ENCODE measurements at regions not wholly inside any gene's neighbourhood (a gene's known extent, or its start where the extent isn't known, plus 50 kb on each side); places are given as distances from the start of the nearest gene placed in this dataset.
A peak's percentile ranks its signal among the peaks of the same experiment; 100 is the strongest.
"Not testable (repeated sequence)": the region's sequence is repeated elsewhere in the genome, so short reads cannot be mapped to it uniquely, and the experiment has no call there.

GRCh38 chr1:227406332-227406731 lies 88.0 kb upstream of the CDC42BPA start:
- H3K27ac ChIP-seq (ENCODE audit: extremely low read depth, low read depth, low read length); H3K4me1 ChIP-seq (ENCODE audit: control insufficient read depth, insufficient read depth, low read length); H3K4me3 ChIP-seq (ENCODE audit: low read depth, low read length); H3K36me3 ChIP-seq (ENCODE audit: control insufficient read depth in 2 of 2, insufficient read depth in 1 of 2, low read length in 2 of 2); POLR2A ChIA-PET; H3K9me3 ChIP-seq (ENCODE audit: control insufficient read depth, insufficient read depth, low read depth, low read length): not testable (repeated sequence)
- CTCF ChIA-PET = interaction anchor here (0.6 kb wide), 1 partner anchor 926 kb away, joined by 3 read pairs; no protein-coding TSS in a partner anchor
- 0 out of 2 replicates have a peak, but pooled peaks have one; percentile 18 for TF ChIP-seq ZNF341 (tag by site-specific recombination; IDR thresholded peaks at IDR 0.05; ENCODE audit: low read depth)
- 0 out of 2 replicates have a peak, but pooled peaks have one; percentile 58 for TF ChIP-seq OVOL3 (tag by site-specific recombination; IDR thresholded peaks at IDR 0.05)
- TF ChIP-seq FEZF1 (tag by site-specific recombination; IDR thresholded peaks at IDR 0.05) = peak; percentile 54; the same call in 1 of the 2 replicates

DNA sequence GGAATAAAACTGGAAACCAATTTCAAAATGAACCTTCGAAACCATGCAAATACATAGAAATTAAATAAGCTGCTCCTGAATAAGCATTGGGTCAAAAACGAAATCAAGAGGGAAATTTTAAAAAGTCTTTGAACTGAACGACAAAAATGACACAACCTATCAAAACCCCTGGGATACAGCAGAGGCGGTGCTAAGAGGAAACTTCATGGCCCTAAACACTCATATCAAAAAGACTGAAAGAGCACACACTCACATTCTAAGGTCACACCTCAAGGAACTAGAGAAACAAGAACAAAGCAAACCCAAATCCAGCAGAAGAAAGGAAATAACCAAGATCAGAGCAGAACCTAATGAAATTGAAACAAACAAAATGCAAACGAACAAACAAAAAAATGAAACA lies 85.2 kb upstream of the CDC42BPA start:
- Histone ChIP-seq H3K36me3 (ENCODE audit: control insufficient read depth in 2 of 2, insufficient read depth in 1 of 2, low read length in 2 of 2) (no peaks in the 10 kb centered on the region), H3K4me3 (ENCODE audit: low read depth, low read length) (no peak overlapping the region), H3K9me3 (ENCODE audit: control insufficient read depth, insufficient read depth, low read depth, low read length) (no peaks in the 10 kb centered on the region), H3K27ac (ENCODE audit: extremely low read depth, low read depth, low read length) (no peak overlapping the region), H3K4me1 (ENCODE audit: control insufficient read depth, insufficient read depth, low read length) (no peaks in the 10 kb centered on the region)
- POLR2A ChIA-PET = no interaction called here
- CTCF ChIA-PET = interaction anchor here (1.2 kb wide), 1 partner anchor 97 kb away, joined by 3 read pairs; no protein-coding TSS in a partner anchor
- TF ChIP-seq ZNF571 (tag by site-specific recombination; IDR thresholded peaks at IDR 0.05) (no peak), ZNF621 (tag by site-specific recombination; IDR thresholded peaks at IDR 0.05) (no peak), ZIC2 (tag by site-specific recombination; IDR thresholded peaks at IDR 0.05) (no peak), ZXDB (tag by site-specific recombination; IDR thresholded peaks at IDR 0.05) (no peak), ZNF555 (tag by site-specific recombination; conservative IDR thresholded peaks at IDR 0.05) (no peak), ZNF292 (tag by site-specific recombination; IDR thresholded peaks at IDR 0.05; ENCODE audit: borderline replicate concordance, low read depth) (no peak), ZNF544 (tag by site-specific recombination; IDR thresholded peaks at IDR 0.05) (no peak), SCRT1 (tag by site-specific recombination; IDR thresholded peaks at IDR 0.05; ENCODE audit: borderline replicate concordance) (no peak), ZNF423 (tag by site-specific recombination; IDR thresholded peaks at IDR 0.05) (no peak), ZNF121 (tag by site-specific recombination; IDR thresholded peaks at IDR 0.05) (no peak), PRDM1 (tag by site-specific recombination; IDR thresholded peaks at IDR 0.05) (no peak), ZNF341 (tag by site-specific recombination; IDR thresholded peaks at IDR 0.05; ENCODE audit: low read depth) (no peak)
- TF ChIP-seq, protein P1, sequence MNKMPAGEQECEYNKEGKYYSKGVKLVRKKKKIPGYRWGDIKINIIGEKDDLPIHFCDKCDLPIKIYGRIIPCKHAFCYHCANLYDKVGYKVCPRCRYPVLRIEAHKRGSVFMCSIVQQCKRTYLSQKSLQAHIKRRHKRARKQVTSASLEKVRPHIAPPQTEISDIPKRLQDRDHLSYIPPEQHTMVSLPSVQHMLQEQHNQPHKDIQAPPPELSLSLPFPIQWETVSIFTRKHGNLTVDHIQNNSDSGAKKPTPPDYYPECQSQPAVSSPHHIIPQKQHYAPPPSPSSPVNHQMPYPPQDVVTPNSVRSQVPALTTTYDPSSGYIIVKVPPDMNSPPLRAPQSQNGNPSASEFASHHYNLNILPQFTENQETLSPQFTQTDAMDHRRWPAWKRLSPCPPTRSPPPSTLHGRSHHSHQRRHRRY (tag by site-specific recombination; IDR thresholded peaks at IDR 0.05) = no peak

GRCh38 chr1:227401562-227402342 lies 83.5 kb upstream of the CDC42BPA start:
- ChIA-PET POLR2A (no interaction called here), CTCF (no interaction called here)
- TF ChIP-seq KLF10 (tag by site-specific recombination; IDR thresholded peaks at IDR 0.05) (no peak), EGR2 (tag by site-specific recombination; IDR thresholded peaks at IDR 0.05; ENCODE audit: low read depth) (peak; percentile 31; the same call in 1 of the 2 replicates)
- no peaks in the 10 kb centered on the region for H3K36me3 ChIP-seq (ENCODE audit: control insufficient read depth in 2 of 2, insufficient read depth in 1 of 2, low read length in 2 of 2)
- H3K9me3 ChIP-seq (ENCODE audit: control insufficient read depth, insufficient read depth, low read depth, low read length) = no peaks in the 10 kb centered on the region
- no peak overlapping the region for H3K27ac ChIP-seq (ENCODE audit: extremely low read depth, low read depth, low read length)
- no peaks in the 10 kb centered on the region for H3K4me1 ChIP-seq (ENCODE audit: control insufficient read depth, insufficient read depth, low read length)
- no peak overlapping the region for H3K4me3 ChIP-seq (ENCODE audit: low read depth, low read length)

DNA sequence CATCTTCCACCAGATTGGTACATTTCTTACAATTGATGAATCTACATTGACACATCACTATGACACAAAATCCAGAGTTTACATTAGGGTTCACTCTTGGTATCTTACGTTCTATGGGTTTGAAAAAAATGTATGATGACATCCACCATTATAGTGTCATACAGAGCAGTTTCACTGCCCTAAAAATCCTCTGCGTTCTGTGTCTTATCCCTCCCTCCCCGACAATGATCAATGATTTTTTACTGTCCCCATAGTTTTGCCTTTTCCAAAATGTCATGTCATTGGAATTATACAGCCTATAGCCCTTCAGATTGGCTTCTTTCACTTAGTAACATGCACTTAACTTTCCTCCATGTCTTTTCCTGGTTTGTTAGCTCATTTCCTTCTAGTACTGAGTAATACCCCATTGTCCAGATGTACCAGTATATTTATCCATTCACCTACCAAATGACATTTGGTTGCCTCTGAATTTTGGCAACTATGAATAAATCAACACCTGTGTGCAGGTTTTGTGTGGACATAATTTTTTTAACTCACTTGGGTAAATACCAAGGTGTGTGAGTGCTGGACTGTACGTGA lies 80.9 kb upstream of the CDC42BPA start:
- H3K36me3 ChIP-seq (ENCODE audit: control insufficient read depth in 2 of 2, insufficient read depth in 1 of 2, low read length in 2 of 2) = no peaks in the 10 kb centered on the region
- POLR2A ChIA-PET = no interaction called here

More for the DNA sequence above, 80.9 kb upstream of the CDC42BPA start:
- no peaks in the 10 kb centered on the region for H3K9me3 ChIP-seq (ENCODE audit: control insufficient read depth, insufficient read depth, low read depth, low read length)
- H3K4me1 ChIP-seq (ENCODE audit: control insufficient read depth, insufficient read depth, low read length) = no peaks in the 10 kb centered on the region
- H3K27ac ChIP-seq (ENCODE audit: extremely low read depth, low read depth, low read length) = no peak overlapping the region
- CTCF ChIA-PET = no interaction called here
- TF ChIP-seq ZIC2 (tag by site-specific recombination; IDR thresholded peaks at IDR 0.05) = no peak
- TF ChIP-seq ZNF324 (tag by site-specific recombination; IDR thresholded peaks at IDR 0.05) = no peak
- no peak overlapping the region for H3K4me3 ChIP-seq (ENCODE audit: low read depth, low read length)
